ENCODE measurements at regions not wholly inside any gene's neighbourhood (a gene's known extent, or its start where the extent isn't known, plus 50 kb on each side); places are given as distances from the start of the nearest gene placed in this dataset.

GRCh38 chr4:65954416-65954815, 284.1 kb upstream of the EPHA5 start:
- no peaks in the 10 kb centered on the region for H3K27me3 ChIP-seq (ENCODE audit: insufficient read depth, poor library complexity, severe bottlenecking)
- DNase-seq (ENCODE audit: low read depth in 1 of 2, low spot score in 1 of 2): no peak

GRCh38 chr4:65951177-65951576, 280.9 kb upstream of the EPHA5 start:
- no peak for DNase-seq (ENCODE audit: low read depth in 1 of 2, low spot score in 1 of 2)
- TF ChIP-seq REST (IDR thresholded peaks at IDR 0.05; ENCODE audit: insufficient replicate concordance, low read depth) (no peak), POLR2AphosphoS5 (IDR thresholded peaks at IDR 0.05; ENCODE audit: low read depth) (no peak), SPI1 (IDR thresholded peaks at IDR 0.05; ENCODE audit: borderline replicate concordance, low read depth) (no peak), GABPA (IDR thresholded peaks at IDR 0.05; ENCODE audit: low read depth) (no peak), CTCF (IDR thresholded peaks at IDR 0.05; ENCODE audit: insufficient read depth, low read length) (no peak)
- Histone ChIP-seq H3K27ac (replicated peaks) (no peak overlapping the region), H3K27me3 (ENCODE audit: insufficient read depth, poor library complexity, severe bottlenecking) (no peaks in the 10 kb centered on the region), H3K4me3 (replicated peaks; ENCODE audit: insufficient read depth, low read length) (no peak overlapping the region)

More at GRCh38 chr4:65954416-65954815, 284.1 kb upstream of the EPHA5 start:
- TF ChIP-seq SPI1 (IDR thresholded peaks at IDR 0.05; ENCODE audit: borderline replicate concordance, low read depth) (no peak), GABPA (IDR thresholded peaks at IDR 0.05; ENCODE audit: low read depth) (no peak), POLR2AphosphoS5 (IDR thresholded peaks at IDR 0.05; ENCODE audit: low read depth) (no peak), CTCF (IDR thresholded peaks at IDR 0.05; ENCODE audit: insufficient read depth, low read length) (no peak)
- Histone ChIP-seq H3K27ac (replicated peaks) (no peak overlapping the region), H3K4me3 (replicated peaks; ENCODE audit: insufficient read depth, low read length) (no peak overlapping the region)

- Histone ChIP-seq H3K27ac (replicated peaks) (no peak overlapping the region), H3K27me3 (ENCODE audit: insufficient read depth, poor library complexity, severe bottlenecking) (no peaks in the 10 kb centered on the region), H3K4me3 (replicated peaks; ENCODE audit: insufficient read depth, low read length) (no peak overlapping the region)
- no peak for DNase-seq (ENCODE audit: low read depth in 1 of 2, low spot score in 1 of 2)
- TF ChIP-seq REST (IDR thresholded peaks at IDR 0.05; ENCODE audit: insufficient replicate concordance, low read depth) (no peak), SPI1 (IDR thresholded peaks at IDR 0.05; ENCODE audit: borderline replicate concordance, low read depth) (no peak), CTCF (IDR thresholded peaks at IDR 0.05; ENCODE audit: insufficient read depth, low read length) (no peak), GABPA (IDR thresholded peaks at IDR 0.05; ENCODE audit: low read depth) (no peak), POLR2AphosphoS5 (IDR thresholded peaks at IDR 0.05; ENCODE audit: low read depth) (no peak)
Measured at GRCh38 chr4:65943076-65943475, 272.8 kb upstream of the EPHA5 start.

GRCh38 chr4:65924843-65925242, 254.6 kb upstream of the EPHA5 start:
- no peak for DNase-seq (ENCODE audit: low read depth in 1 of 2, low spot score in 1 of 2)
- H3K27ac ChIP-seq (replicated peaks): no peak overlapping the region
- TF ChIP-seq CTCF (IDR thresholded peaks at IDR 0.05; ENCODE audit: insufficient read depth, low read length): no peak
- TF ChIP-seq REST (IDR thresholded peaks at IDR 0.05; ENCODE audit: insufficient replicate concordance, low read depth): no peak
- no peak for TF ChIP-seq POLR2AphosphoS5 (IDR thresholded peaks at IDR 0.05; ENCODE audit: low read depth)
- TF ChIP-seq GABPA (IDR thresholded peaks at IDR 0.05; ENCODE audit: low read depth): no peak
- no peak for TF ChIP-seq SPI1 (IDR thresholded peaks at IDR 0.05; ENCODE audit: borderline replicate concordance, low read depth)
- H3K27me3 ChIP-seq (ENCODE audit: insufficient read depth, poor library complexity, severe bottlenecking): no peaks in the 10 kb centered on the region
- no peak overlapping the region for H3K4me3 ChIP-seq (replicated peaks; ENCODE audit: insufficient read depth, low read length)

All from HL-60 (cell line).